H4 (cell line): ENCODE measurements at regions not wholly inside any gene's neighbourhood (a gene's known extent, or its start where the extent isn't known, plus 50 kb on each side); places are given as distances from the start of the nearest gene placed in this dataset.

ENCODE experiments used
- DNase-seq: peaks from one replicate; pipeline ENCODE4 v3.0.0-alpha.2; 2015; ENCODE audit warnings: low spot score

GRCh38 chr9:80866121-80866520 is 823.2 kb downstream of the TLE1 start:
- no peak for DNase-seq

GRCh38 chr9:80843028-80843427 is 846.3 kb downstream of the TLE1 start:
- no peak for DNase-seq

GRCh38 chr9:80842389-80842788 is 847.0 kb downstream of the TLE1 start:
- no peak for DNase-seq

GRCh38 chr9:80841888-80842287 is 847.5 kb downstream of the TLE1 start:
- no peak for DNase-seq

GRCh38 chr9:80839821-80840675 is 849.3 kb downstream of the TLE1 start:
- DNase-seq, result no peak

- no peak for DNase-seq
These were observed 853.3 kb downstream of the TLE1 start for GRCh38 chr9:80836013-80836412.

GRCh38 chr9:80831751-80832150 is 857.6 kb downstream of the TLE1 start:
- no peak for DNase-seq

- no peak for DNase-seq
These were observed 877.7 kb downstream of the TLE1 start for GRCh38 chr9:80811656-80812055.

- DNase-seq, result no peak
These were observed 878.3 kb downstream of the TLE1 start for GRCh38 chr9:80811003-80811402.

- DNase-seq, result no peak
These were observed 882.7 kb downstream of the TLE1 start for GRCh38 chr9:80806671-80807070.

GRCh38 chr9:80804873-80805272 is 884.5 kb downstream of the TLE1 start:
- no peak for DNase-seq

GRCh38 chr9:80797831-80798688 is 891.3 kb downstream of the TLE1 start:
- no peak for DNase-seq

GRCh38 chr9:80797101-80797829 is 892.1 kb downstream of the TLE1 start:
- no peak for DNase-seq

- no peak for DNase-seq
These were observed 892.7 kb downstream of the TLE1 start for GRCh38 chr9:80796632-80797031.

- no peak for DNase-seq
These were observed 895.1 kb downstream of the TLE1 start for GRCh38 chr9:80794197-80794596.

GRCh38 chr9:80793706-80794105 is 895.6 kb downstream of the TLE1 start:
- DNase-seq, result no peak

GRCh38 chr9:80792726-80793125 is 896.6 kb downstream of the TLE1 start:
- DNase-seq, result no peak

- no peak for DNase-seq
These were observed 897.5 kb downstream of the TLE1 start for GRCh38 chr9:80791836-80792235.

GRCh38 chr9:80790764-80791163 is 898.6 kb downstream of the TLE1 start:
- no peak for DNase-seq

- DNase-seq, result no peak
These were observed 899.5 kb downstream of the TLE1 start for GRCh38 chr9:80789831-80790230.

- DNase-seq, result no peak
These were observed 901.7 kb downstream of the TLE1 start for GRCh38 chr9:80787636-80788035.

GRCh38 chr9:80784647-80785046 is 904.7 kb downstream of the TLE1 start:
- no peak for DNase-seq
